Activated T-cell treated with anti-CD3 and anti-CD28 coated beads, Interleukin-2, amount 50 U/mL, for 72 hours (primary cell): ENCODE measurements at regions not wholly inside any gene's neighbourhood (a gene's known extent, or its start where the extent isn't known, plus 50 kb on each side); places are given as distances from the start of the nearest gene placed in this dataset.

Experiments used
- ATAC-seq, 2 donors: fragments of 150-1000 bp; cut with Tn5 transposase; replicated peaks in 1 of 2; 2 replicates each; pipeline ENCODE4 v1.10.0; 2021; ENCODE audit warnings: moderate library complexity in 2 of 2, mild to moderate bottlenecking in 1 of 2
- DNase-seq, 2 donors: peaks; one replicate each; pipeline ENCODE4 v3.0.0; 2021 to 2022; ENCODE audit warnings: mixed read lengths in 1 of 2
- H3K27ac Mint-ChIP-seq: one replicate; pipeline ENCODE4 v1.8.0; 2022; ENCODE audit warnings: mild to moderate bottlenecking, moderate library complexity, mixed read lengths
- H3K27me3 Mint-ChIP-seq: one replicate; pipeline ENCODE4 v1.8.0; 2022; ENCODE audit warnings: low read depth, mixed read lengths
- H3K36me3 Mint-ChIP-seq, 2 donors: one replicate each; pipeline ENCODE4 v1.8.0; 2022; ENCODE audit warnings: mixed read lengths in 2 of 2, mild to moderate bottlenecking in 1 of 2; ENCODE audit not compliant: insufficient read depth in 2 of 2
- H3K4me1 Mint-ChIP-seq: one replicate; pipeline ENCODE4 v1.8.0; 2022; ENCODE audit warnings: low read depth, mixed read lengths
- H3K4me3 Mint-ChIP-seq, 2 donors: one replicate each; pipeline ENCODE4 v1.8.0; 2022; ENCODE audit warnings: mild to moderate bottlenecking in 2 of 2, mixed read lengths in 2 of 2, moderate library complexity in 2 of 2
- H3K9me3 Mint-ChIP-seq, 2 donors: one replicate each; pipeline ENCODE4 v1.8.0; 2022; ENCODE audit warnings: mixed read lengths in 2 of 2

- Mint-ChIP-seq H3K4me1 (no peaks in the 10 kb centered on the region), H3K27ac (no peak overlapping the region), H3K36me3 (no peaks in the 10 kb centered on the region), H3K4me3 (no peak overlapping the region), H3K27me3 (peaks cover 6% of the 10 kb centered on the region), H3K9me3 (peaks cover 3% of the 10 kb centered on the region in 2 donors)
- DNase-seq (no peak), ATAC-seq (no peak)
Observed at GRCh38 chr15:96390986-96391385, 60.5 kb downstream of the NR2F2 start.

DNA sequence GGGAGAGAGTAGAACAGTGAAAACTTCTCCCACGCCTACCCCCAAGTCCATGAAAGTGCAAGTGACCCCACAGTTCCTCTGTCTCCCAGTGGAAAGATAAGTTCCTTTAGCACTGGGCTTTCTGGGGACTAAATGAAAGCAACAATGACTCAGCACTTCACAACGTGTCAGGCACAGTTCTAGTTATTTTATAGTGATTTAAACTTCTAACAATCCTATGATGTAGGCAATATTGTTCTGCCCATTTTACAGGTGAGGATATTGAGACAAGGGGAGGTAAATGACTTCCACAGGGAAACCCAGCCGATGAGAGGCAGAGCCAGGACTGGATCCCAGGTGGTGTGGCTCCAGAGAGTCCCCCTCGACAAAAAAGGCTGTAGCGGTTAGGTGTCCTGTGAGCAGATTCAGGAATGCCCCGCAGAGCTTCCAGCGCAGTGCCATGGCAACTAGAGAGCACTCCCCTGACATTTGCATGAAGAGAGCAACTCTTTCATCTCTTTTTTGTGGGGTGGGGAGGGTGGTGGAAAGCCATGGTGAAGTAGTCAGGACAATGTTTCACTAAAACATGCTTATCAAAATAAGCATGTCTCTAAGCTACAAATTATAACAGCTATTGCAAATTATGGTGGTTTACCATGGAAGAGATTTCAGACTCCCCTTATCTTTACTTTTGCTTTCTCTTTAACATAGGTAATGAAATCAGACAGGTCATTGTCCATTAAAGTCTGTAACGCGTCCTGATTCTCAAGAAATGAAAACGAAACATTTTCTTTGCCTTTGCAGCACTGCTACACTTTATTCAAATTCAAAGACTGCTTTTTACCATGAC lies 62.1 kb downstream of the NR2F2 start:
- H3K4me3 Mint-ChIP-seq: no peak overlapping the region
- H3K27ac Mint-ChIP-seq: no peak overlapping the region
- no peaks in the 10 kb centered on the region for H3K36me3 Mint-ChIP-seq
- DNase-seq (no peak), ATAC-seq (no peak)
- H3K27me3 Mint-ChIP-seq: peaks cover 6% of the 10 kb centered on the region
- H3K4me1 Mint-ChIP-seq: no peaks in the 10 kb centered on the region
- peaks cover 3% of the 10 kb centered on the region in 2 donors for H3K9me3 Mint-ChIP-seq

GRCh38 chr15:96393209-96393513 lies 62.7 kb downstream of the NR2F2 start:
- no peak for ATAC-seq
- Mint-ChIP-seq H3K27ac (no peak overlapping the region), H3K27me3 (peaks cover 6% of the 10 kb centered on the region), H3K9me3 (peaks cover 3% of the 10 kb centered on the region in 2 donors), H3K4me3 (no peak overlapping the region), H3K4me1 (no peaks in the 10 kb centered on the region), H3K36me3 (no peaks in the 10 kb centered on the region)
- DNase-seq: no peak

GRCh38 chr15:96395687-96396086 lies 65.2 kb downstream of the NR2F2 start:
- Mint-ChIP-seq H3K27ac (no peak overlapping the region), H3K4me1 (no peaks in the 10 kb centered on the region), H3K27me3 (peaks cover 6% of the 10 kb centered on the region), H3K36me3 (no peaks in the 10 kb centered on the region), H3K4me3 (no peak overlapping the region), H3K9me3 (peaks cover 3% of the 10 kb centered on the region in 2 donors)
- no peak for ATAC-seq
- DNase-seq: no peak

GRCh38 chr15:96398776-96399175 lies 68.3 kb downstream of the NR2F2 start:
- Mint-ChIP-seq H3K27me3 (peaks cover 6% of the 10 kb centered on the region), H3K36me3 (no peaks in the 10 kb centered on the region), H3K4me3 (no peak overlapping the region), H3K27ac (no peak overlapping the region), H3K4me1 (no peaks in the 10 kb centered on the region), H3K9me3 (peaks cover 0 to 2% of the 10 kb centered on the region in 2 donors)
- DNase-seq: no peak
- no peak for ATAC-seq

GRCh38 chr15:96402403-96402802 lies 71.9 kb downstream of the NR2F2 start:
- DNase-seq: no peak
- Mint-ChIP-seq H3K9me3 (peaks cover 0 to 2% of the 10 kb centered on the region in 2 donors), H3K4me1 (no peaks in the 10 kb centered on the region), H3K27ac (no peak overlapping the region), H3K4me3 (no peak overlapping the region), H3K36me3 (no peaks in the 10 kb centered on the region), H3K27me3 (peaks cover 28% of the 10 kb centered on the region)
- ATAC-seq: no peak

- Mint-ChIP-seq H3K4me1 (no peaks in the 10 kb centered on the region), H3K9me3 (peaks cover 0 to 2% of the 10 kb centered on the region in 2 donors), H3K27ac (no peak overlapping the region), H3K4me3 (no peak overlapping the region), H3K36me3 (no peaks in the 10 kb centered on the region), H3K27me3 (peaks cover 34% of the 10 kb centered on the region)
- no peak for ATAC-seq
- DNase-seq: no peak
Observed at GRCh38 chr15:96403071-96403470, 72.6 kb downstream of the NR2F2 start.

DNA sequence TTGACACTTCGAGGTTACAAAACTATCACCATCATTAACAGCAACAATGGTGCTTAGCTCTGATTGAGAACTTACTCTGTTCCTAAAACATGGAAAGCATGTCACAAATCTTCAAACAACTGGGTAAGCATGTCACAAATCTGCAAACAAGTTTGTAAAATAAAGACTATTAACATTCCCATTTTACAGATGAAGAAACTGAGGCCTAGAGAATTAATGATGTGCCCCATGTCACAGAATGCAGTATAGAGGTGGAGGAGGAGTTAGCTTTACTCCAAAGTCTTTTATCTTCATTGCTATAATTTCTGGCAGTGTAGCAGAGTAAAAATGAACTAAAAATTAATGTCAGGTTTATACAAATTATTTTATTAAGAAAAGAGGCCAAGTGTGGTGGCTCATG lies 73.4 kb downstream of the NR2F2 start:
- H3K36me3 Mint-ChIP-seq: peaks cover 0 to under 1% of the 10 kb centered on the region in 2 donors
- DNase-seq (no peak), ATAC-seq (no peak)
- H3K4me3 Mint-ChIP-seq: no peak overlapping the region
- H3K27me3 Mint-ChIP-seq: peaks cover 39% of the 10 kb centered on the region
- peaks cover 0 to 2% of the 10 kb centered on the region in 2 donors for H3K9me3 Mint-ChIP-seq
- H3K27ac Mint-ChIP-seq: no peak overlapping the region
- peaks cover 2% of the 10 kb centered on the region for H3K4me1 Mint-ChIP-seq

GRCh38 chr15:96404560-96404959 lies 74.1 kb downstream of the NR2F2 start:
- DNase-seq (no peak), ATAC-seq (no peak)
- H3K4me1 Mint-ChIP-seq: peaks cover 4% of the 10 kb centered on the region
- H3K4me3 Mint-ChIP-seq: no peak overlapping the region
- peaks cover 0 to 2% of the 10 kb centered on the region in 2 donors for H3K9me3 Mint-ChIP-seq
- peaks cover 0 to 2% of the 10 kb centered on the region in 2 donors for H3K36me3 Mint-ChIP-seq
- H3K27me3 Mint-ChIP-seq: peaks cover 43% of the 10 kb centered on the region
- H3K27ac Mint-ChIP-seq: no peak overlapping the region

DNA sequence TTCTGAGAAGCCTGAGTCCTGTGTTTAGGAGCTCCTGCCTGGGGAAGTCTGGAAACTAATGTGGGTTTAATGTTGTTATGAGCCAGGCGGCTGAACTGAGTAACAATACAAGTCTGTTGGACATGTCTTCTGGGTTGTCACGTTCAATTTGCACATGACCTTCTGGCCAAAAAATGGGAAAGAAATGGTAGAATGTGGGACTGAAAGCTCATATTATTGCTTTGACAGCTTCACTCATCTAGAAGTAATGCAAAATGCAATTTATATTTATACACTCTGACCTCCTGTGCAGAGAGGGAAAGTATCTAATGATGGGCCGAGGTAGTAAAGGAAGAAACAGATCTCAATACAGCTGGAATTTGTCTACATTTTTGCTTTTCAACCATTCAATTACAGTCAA lies 75.8 kb downstream of the NR2F2 start:
- Mint-ChIP-seq H3K9me3 (peaks cover 0 to 2% of the 10 kb centered on the region in 2 donors), H3K27ac (no peak overlapping the region), H3K4me3 (no peak overlapping the region), H3K4me1 (peaks cover 4% of the 10 kb centered on the region), H3K36me3 (peaks cover 0 to 2% of the 10 kb centered on the region in 2 donors), H3K27me3 (peaks cover 58% of the 10 kb centered on the region)
- DNase-seq (no peak), ATAC-seq (no peak)

GRCh38 chr15:96406701-96407100 lies 76.2 kb downstream of the NR2F2 start:
- DNase-seq (no peak), ATAC-seq (no peak)
- H3K27ac Mint-ChIP-seq: no peak overlapping the region
- H3K4me1 Mint-ChIP-seq: peaks cover 4% of the 10 kb centered on the region
- H3K27me3 Mint-ChIP-seq: peaks cover 62% of the 10 kb centered on the region
- no peak overlapping the region for H3K4me3 Mint-ChIP-seq
- H3K9me3 Mint-ChIP-seq: peaks cover 0 to 2% of the 10 kb centered on the region in 2 donors
- H3K36me3 Mint-ChIP-seq: peaks cover 0 to 2% of the 10 kb centered on the region in 2 donors

DNA sequence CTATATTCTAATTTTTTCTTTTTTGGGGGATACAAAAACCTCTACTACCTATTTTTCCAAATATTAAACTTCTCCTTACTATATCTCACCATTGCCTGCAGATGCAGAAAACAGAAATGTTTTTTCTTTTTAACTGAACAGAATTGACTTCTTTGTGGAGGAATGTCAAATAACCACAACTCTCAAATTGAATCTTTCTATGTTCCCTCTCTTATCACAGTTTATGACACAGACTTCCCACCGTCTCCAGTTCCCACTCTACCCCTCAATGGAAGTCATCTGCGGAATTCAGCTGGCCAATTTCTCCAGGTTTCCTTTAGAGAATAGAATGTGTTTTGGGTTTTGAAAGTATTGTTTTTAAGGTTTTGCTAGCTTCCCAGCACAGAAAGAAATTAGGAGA lies 77.0 kb downstream of the NR2F2 start:
- Mint-ChIP-seq H3K4me3 (no peak overlapping the region), H3K27ac (no peak overlapping the region), H3K4me1 (peaks cover 4% of the 10 kb centered on the region), H3K9me3 (no peaks in the 10 kb centered on the region), H3K27me3 (peaks cover 64% of the 10 kb centered on the region), H3K36me3 (peaks cover 0 to 2% of the 10 kb centered on the region in 2 donors)
- DNase-seq: no peak
- ATAC-seq: no peak

GRCh38 chr15:96408591-96409183 lies 78.2 kb downstream of the NR2F2 start:
- H3K27ac Mint-ChIP-seq: no peak overlapping the region
- H3K4me1 Mint-ChIP-seq: peaks cover 4% of the 10 kb centered on the region
- peaks cover 73% of the 10 kb centered on the region for H3K27me3 Mint-ChIP-seq
- peak overlapping the region in 1 of 2 donors; percentile 50 for H3K4me3 Mint-ChIP-seq
- H3K9me3 Mint-ChIP-seq: no peaks in the 10 kb centered on the region
- ATAC-seq: no peak
- H3K36me3 Mint-ChIP-seq: peaks cover 0 to 2% of the 10 kb centered on the region in 2 donors
- DNase-seq: no peak
